NCI-H510A (cell line): ENCODE measurements at regions not wholly inside any gene's neighbourhood (a gene's known extent, or its start where the extent isn't known, plus 50 kb on each side); places are given as distances from the start of the nearest gene placed in this dataset.

Source experiments
- DNase-seq: peaks from one replicate; lab custom pipeline; 2025; lab: John Stamatoyannopoulos, UW

DNA sequence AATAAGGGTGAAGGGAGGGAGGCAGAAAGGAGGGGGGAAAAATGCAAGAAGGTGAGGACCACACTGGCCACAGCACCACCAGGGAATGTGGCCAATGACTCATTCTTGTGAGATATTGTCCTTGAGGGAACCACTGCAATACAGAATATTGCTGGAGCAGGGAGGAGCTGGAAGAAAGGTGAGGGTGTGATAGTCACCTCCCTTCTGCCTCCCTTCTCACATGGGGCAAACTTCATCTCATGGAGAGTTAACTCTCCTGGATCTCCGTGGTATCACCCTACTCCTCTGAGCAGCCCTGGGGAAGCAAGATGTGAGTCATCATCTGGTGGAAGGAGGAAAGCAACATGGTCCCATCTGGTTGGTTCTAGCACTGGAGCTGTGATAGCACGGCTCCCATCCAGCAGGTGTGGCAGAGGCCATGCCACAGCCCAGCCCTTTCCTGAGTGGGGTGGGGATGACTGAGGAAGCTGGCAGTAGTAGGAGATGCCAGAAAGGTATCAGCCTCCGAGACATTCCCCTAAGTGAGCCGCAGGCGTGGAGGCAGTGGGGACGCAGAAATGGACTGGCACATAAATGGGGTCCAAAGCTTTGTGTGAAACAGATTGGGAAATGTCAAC lies 115.9 kb upstream of the LPP start:
- no peak for DNase-seq

DNA sequence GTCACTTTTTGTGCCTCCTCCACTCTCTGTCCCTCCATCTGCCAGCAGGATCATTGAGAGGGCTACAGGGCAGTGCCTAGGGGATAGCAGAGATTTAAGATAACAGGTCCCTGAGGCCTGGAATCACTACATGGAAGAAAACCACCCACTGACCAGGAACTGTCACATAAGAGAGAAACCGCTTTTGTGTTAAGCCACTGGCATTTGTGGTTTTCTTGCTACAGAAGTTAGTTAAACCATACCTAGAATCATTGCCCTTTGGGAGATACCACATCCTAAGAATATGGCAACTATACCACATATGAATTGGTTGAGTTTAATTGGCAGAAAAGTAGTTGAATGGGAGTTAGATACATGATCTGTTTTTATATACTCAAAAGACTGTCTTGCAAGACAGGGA lies 112.8 kb upstream of the LPP start:
- DNase-seq, result no peak

DNA sequence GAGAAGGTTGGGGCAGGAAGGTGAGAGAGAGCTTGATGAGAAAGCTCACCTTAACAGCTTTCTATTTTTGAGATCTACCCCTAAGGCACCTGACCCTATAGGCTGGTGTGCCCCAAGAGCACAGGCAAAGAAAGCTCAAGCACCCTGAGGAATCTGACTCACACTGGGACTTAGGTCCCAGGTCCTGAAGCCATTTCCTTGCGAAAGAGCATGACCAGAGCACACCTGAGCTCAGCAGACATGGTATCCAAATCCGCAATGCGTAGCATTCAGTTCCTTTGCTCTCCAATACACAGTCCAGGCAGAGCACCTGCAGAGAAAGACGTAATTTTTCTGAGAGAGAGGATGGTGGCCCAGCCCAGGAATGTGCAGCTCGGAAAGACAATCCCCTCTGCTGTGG lies 112.1 kb upstream of the LPP start:
- DNase-seq, result no peak

DNA sequence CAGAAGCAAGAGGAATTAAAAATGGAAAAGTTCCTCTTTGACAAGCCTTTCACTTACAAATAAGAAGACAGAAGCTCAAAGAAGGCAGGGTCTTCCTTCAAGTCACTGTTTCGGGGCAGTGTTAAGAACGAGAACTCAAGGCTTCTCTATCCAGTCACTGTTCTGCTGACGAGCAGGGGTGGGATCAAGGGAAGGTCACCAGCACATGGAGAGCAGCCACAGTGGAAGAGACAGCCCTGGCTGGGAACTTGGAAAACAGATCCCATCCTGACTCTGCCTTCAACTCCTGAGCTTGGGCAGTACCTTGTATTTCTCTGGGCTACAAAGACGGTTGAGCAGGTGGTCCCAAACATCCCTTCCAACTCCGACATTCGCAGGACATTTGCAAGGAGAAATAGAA lies 111.5 kb upstream of the LPP start:
- no peak for DNase-seq

DNA sequence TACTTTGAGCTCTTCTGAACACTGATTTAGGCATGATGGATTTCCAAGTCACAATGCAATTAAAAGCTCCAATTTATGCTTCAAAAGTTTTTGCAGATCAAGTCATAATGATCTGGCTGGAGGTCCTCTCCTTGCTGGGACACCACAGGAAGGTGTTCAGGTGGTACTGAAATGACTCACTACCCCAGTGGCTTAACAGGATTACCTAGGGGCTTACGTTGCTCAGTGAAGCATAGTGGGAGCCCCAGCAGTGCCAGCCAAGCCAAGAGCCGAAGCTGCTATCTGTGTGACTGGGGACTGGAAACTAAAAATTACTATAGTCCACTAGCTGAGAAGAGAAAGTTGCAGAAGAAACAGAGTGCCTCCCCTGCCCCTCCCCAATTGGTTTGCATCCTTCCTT lies 110.1 kb upstream of the LPP start:
- no peak for DNase-seq

DNA sequence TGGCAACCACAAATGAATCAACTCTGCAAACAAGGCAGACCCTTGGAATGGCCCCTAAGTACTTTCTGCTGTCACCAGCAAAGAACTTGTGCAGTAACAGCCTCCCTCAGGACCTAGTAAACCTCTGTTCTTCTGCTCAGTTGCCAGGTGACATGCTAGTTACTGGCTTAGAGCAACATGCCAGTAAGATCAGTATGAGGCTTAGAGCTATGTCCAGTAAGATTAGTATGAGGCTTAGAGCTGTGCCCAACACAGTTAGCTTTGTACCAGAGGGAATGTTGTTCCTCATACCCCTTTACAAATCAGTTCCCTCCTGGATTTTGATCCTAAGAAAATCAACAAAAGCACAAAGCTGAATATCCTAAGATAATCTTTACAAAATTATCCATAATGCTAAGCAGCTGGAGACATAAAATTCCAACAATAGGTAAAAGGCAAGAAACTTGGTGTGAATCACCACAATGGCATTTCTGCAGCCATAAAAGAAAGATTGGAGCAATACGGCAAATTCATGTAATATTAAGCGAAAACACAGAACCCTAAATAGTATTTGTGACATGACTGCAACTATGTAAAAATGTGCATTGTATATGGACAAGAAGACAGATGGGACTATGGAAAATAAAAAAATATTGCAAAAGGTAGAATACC lies 107.3 kb upstream of the LPP start:
- DNase-seq, result no peak

DNA sequence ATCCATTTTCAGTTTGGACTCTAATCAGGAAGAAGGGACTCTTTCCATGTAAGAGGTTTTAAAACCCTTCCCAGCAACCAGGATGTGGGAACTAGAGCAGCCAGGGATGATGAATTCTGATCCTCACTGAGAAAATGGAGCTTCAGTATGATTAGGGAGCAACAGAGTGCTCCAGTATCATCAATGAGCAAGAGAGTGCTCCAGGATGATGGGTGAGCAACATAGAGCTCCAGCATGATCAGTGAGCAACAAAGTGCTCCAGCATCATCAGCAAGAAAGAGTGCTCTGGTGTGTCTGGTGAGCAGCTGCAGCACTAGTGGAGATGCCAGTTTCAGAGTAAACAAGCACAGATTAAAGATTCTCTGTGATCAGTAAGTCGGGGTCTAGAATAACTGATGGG lies 106.4 kb upstream of the LPP start:
- no peak for DNase-seq

DNA sequence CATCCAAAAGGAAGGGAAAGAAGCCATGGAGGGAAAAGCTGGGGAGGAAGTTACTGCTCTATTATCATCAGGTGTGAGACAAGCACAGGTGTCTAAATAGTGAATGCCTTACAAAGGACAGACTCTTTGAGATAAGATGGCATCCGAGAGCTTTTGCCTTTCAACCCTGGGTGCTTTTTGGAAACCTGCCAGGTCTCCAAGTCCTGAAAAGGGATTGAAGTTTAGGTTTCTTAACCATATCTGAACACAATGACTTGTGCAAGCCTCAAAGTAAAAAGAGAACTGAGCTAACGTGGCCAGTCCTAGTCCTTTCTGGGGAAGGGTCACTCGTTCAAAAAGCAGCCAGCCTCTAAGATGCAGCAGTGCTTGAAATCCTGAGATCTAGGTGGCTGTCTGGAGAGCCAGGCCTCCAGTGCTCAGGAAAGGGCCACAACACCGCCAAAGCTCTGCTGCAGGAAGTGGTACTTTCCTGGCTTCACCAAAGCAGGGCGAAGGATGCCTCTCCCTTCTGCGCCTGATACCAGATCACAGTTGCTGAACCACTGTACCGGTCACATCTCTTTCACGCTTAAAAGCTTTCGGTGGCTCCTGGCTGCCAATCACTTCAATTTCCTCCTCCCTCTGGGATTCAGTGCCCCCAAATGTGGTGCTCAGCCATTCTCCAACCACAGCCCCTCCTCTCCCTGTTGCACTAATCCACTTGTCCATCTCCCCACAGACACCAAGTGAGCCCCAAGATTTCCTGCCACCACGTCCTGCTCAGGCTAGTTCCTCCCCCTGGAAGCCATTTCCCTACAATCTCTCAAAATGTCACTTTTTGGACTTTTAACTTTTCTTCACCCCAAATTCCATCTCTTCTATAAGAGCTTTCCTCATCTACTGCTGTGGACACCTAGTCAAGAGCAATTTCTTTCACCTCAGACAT lies 104.1 kb upstream of the LPP start:
- DNase-seq, result no peak

DNA sequence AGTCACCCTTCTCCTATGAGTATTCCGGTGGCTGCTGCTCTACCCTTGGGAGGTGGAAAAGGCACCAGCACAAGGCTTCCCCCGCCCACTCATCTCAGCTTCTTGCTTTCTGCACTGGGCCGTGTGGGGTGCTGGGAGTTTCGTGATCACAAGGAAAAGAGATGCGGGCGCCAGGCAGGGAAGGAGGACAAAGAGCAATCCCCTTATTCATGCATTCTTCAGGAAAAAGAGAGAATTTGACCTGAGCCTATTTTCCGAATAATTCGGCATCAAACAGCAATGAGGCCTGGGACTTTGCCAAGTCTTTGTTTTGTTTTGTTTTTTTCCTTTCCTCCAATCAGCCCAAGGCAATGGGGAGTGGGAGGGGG lies 102.2 kb upstream of the LPP start:
- no peak for DNase-seq

DNA sequence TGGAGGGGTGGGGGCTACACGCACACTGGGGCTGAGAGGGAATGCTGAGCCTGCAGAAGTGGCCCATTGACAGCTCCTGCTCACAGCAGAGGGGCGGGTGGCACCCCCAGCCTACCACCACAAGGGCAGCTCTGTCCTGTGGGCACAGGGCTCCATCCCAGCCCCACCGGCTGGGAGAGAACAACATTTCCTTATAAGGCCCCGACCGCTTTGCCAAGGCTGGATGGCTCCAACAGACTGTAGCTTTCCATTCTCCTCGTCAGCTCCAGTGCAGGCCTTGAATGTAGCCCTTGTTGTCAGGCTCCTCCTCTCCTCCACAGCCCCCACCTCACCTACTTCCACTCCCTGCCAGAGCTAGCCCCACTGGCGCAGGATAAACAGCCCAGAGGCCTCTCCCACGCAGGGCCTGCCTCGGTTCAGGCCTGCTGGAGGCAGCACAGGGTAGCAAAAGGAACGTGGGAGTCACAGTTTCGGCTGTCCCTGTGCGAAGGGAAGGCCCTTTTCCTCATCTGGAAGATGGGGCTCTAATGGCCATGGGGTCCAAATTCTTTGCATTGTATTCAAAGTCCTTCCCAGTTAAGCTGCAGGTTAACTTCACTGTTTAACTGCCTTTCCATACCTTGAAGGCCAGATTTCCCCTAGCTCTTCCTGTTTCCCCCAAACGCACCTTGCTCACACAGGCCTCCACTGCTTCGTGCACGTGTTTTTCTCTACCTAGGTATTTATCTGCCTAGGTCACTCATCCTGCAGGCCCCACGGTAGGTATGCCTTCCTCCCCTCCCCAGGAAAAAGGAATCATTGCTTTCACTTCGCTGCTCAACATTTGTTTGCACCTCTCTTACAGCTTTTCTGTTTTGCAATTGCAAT lies 101.6 kb upstream of the LPP start:
- peak; percentile 20 for DNase-seq

DNA sequence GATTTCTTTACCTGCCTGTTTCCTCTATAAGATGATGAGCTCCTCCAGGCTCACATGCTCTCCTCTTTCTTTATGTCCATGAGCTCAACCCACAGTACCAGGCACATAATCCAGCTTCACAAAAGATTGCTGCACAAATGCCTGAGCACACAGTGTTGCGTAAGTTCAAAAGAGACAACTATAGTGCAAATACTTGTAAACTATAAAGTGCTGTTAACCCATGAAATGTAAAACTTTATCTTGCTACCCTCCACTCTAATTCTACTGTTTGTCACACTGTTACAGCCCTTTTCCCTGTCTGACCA lies 101.0 kb upstream of the LPP start:
- no peak for DNase-seq

DNA sequence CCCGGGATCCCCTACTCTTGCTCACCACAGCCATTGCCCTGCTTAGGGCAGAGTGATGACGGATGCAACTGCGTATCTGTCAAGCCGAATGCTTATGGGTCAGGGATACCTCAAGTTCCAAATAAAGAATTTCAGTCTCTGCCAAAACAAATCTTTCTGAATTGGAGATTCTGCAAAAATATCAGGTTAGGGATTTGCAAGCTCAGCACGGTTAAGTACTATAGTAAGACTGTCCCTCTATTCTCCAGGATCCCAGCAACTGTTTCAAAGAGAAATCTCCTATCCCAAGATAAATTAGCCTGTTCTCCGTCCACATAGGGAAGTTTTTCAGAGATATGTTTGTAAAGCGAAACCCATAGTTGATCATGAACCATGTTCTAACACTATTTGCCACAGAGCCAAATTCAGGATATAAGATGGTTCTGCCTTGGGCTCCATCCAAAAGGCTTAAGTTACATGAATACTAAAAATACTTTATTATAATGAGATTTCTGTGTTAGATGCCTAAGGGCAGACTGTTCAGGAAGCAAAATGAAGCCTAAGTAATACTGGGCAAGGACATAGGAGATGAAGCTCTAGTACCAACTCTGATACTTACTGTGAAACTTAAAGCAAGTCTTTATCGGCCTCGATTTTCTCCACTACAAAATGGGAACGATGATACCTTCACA lies 100.1 kb upstream of the LPP start:
- DNase-seq, result no peak

DNA sequence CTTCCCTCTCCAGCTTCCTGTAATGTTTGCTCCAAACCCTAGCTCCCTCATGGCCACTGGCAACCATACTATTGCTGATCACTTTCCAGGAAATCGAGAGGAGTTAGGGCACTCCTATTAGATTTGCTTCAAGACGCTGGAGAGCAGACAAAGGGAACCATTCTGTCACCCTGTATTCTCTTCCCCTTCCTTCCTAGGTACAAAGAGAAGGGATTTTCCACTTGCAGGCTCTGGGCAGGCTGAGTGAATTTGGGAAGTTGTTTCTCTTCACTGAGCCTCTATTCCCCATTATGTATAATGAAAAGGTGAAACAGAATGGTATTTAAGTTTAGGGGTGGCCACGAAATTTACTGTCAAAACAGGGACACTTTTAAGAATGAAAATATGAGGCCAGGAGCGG lies 99.4 kb upstream of the LPP start:
- DNase-seq, result no peak

DNA sequence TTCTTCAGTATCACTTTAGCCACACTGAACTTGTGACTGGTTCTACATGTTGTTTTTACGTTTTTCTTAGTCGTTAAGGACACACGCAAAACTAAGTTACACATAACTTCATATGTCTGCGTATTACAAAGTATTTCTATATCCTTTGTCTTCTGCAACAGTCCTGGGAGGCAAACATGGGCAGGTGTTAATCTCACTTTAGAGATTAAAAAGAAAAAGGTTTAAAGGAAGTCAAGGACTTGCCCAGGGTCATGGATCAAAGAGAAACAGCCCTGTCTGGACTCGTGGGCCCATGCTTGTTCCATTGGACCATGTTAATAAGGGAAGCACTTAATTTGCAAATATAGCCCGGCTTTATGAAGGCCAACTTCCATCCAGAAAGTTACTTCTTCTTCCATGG lies 98.6 kb upstream of the LPP start:
- DNase-seq, result no peak

DNA sequence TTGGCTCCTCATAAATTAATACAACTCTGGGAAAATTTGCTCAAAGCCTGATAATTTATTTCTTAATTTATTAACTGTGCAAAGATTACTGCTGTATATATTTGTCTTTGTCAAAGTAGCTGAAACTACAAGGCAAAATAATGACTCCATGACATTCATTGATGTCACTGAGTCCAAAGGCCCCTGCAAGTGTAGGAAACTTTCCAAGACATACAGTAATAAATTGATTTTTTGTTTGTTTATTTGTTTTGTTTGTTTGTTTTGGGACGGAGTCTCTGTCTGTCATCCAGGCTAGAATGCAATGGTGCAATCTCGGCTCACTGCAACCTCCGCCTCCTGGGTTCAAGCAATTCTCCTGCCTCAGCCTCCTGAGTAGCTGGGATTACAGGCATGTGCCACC lies 96.8 kb upstream of the LPP start:
- no peak for DNase-seq

DNA sequence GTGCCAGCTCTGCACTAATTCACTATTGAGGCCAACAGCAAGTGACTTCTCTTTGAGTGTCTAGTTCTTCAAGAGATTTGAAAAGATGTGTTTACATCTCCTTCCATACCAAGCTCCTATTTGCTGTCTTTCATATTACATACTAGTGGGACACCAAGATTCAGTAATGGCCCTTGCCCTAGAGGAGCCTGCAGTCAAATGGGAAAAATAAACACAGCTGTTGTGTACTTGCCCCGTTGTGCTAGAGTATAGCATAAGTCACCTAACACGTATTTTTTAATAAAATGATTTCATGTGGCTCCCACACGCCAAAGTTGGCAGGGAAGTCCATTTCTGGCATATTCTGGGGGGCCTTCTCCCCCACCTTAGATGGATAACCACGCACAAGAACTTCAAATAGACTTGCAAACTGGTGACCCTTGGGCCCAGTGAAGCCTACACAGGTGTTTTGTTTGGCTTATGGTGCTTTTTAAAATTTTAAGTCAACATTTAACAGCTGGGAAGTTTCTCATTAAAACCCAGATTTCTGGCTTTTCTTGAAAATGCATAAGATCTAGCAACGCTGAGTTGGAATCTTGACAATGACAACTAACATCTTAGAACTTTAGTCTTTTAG lies 95.3 kb upstream of the LPP start:
- no peak for DNase-seq

DNA sequence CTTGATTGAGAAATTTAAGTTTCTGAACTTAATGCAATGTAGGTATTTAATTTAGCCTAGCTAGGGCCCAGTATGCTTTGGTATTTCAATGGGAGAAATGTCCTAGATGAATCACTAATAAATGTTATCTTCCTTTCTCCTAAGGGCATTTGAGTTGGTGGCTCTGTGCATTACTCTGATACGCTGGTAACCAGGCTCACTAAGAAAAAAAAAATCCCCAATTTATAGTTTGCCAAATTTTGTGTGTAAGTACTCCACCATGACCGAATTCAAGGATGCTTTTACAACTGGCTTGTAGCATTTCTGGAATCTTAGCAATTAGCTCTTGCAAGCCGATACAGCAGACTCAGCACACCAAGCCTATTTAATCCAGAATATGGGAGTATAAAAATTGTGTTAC lies 94.6 kb upstream of the LPP start:
- no peak for DNase-seq

DNA sequence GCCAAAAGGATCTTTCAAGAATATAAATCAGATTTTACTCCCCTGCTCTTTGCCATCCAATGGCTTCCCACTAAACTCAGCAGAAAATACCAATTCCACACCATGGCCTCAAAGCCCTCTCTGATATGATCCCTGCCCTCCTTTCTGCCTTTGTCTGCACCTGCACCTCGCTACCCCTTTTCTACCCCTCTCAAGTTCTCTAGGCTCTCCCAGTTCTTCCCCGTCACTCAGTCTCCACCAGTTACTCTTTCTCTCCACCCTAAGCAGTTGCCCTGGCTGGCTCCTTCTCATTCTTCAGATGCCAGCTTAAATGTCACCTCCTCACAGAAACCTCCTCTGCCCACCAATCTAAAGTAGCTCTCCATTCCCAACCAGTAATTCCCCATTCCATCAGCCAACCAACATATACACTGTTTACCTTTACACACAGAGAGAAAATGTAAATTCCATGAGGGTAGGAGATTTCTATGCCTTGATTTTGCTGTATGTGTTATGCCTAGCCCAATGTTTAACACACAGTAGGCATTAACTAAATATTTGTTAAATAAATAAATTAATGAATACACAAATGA lies 93.6 kb upstream of the LPP start:
- DNase-seq, result no peak

DNA sequence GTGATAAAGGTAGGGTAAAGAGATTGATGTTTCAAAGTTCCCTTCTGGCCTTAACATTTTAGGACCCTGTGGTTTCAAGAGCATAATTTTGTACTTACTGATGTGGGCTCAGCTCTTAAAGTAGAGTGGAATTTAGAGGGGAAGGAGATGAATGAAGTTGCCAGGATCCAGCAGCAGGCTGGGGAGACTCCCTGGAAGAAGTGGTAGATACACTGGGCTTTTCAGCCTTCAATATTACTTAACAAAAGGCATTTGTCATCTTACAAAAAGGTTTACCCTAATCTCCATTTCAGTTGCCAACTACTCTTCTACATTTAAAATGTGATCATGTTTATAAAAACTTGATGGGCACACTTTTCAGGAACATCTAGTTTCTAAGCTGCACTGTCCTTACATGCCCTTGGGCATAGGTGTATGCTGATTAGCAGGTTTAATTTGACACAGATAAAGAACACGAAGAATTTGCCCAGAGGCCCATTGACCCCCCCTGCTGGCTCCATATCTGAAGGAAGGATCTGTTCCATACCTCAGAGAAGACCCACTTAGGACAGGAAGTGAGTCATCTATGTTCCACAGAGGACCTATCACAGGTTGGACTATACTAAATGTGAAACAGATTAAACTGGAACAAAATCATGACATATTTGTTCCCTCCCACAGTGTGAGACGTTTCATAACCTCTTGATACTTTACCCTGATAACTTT lies 93.0 kb upstream of the LPP start:
- DNase-seq, result no peak

DNA sequence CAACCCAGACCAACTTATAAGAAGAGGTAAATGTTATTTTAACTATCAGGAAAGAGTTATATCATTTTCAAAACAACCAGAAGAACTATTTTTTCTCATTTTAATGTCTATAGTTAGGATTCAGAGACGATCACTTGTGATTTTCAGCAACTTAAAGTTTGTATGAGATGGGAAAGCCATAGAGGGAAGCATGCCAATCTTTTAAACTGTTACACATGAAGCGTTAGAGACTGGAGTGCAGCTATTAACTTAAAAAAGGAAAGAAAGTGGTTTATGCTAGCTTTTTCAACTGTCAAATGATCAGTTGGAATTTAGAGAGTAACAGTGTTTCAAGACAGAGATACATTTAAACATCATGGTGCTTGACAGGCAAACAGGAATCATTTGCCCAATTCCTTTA lies 91.7 kb upstream of the LPP start:
- no peak for DNase-seq
